MM.1S (cell line): ENCODE measurements at regions not wholly inside any gene's neighbourhood (a gene's known extent, or its start where the extent isn't known, plus 50 kb on each side); places are given as distances from the start of the nearest gene placed in this dataset.

Experiments
- EZH2 ChIP-seq: fragments of 300-600 bp; sonication (generic); optimal IDR thresholded peaks from 2 replicates; pipeline ENCODE3; 2017; ENCODE audit warnings: low read depth, mild to moderate bottlenecking, antibody characterized with exemption, low read length, mixed read lengths
- TF ChIP-seq, protein P1 (sequence below): fragments of 300-600 bp; sonication (generic); IDR thresholded peaks from 2 replicates; pipeline ENCODE4 v1.5.1; 2016; ENCODE audit warnings: antibody characterized with exemption, low read length, mixed read lengths

DNA sequence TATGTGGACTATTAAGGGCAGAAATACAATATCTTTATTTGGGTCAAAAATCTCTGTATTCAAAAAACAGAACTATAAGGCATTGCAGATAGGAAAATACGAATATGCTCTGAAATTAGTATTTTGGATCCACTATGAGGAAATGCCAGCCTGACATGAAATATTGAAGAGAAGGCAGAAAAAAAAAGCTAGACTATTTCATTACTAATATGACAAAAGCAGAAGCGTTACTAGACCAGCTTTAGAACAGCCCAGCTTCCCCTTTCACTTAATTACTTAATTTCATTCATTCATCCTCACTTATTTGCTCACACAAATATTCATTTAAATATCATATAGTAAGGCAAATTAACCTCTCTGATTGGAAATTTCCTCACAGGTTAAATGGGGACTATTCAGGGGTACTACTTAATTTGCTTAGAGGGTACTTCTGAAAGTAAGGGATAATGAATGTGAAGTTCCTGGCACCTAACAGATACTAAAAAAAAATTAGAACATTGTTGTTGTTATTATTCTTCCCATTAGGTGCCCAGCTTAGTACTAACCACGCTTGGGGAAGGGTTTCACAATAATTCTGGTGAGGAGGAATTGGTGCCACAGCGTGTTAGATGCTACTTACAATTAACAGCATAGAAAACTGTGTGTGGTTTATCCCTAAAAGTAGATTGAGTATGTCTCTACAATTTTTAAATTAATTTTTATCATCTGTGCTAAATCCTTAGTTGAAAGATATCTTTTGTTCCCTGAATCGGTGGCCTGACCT is 71.1 kb upstream of the CTLA4 start:
- TF ChIP-seq, protein P1, sequence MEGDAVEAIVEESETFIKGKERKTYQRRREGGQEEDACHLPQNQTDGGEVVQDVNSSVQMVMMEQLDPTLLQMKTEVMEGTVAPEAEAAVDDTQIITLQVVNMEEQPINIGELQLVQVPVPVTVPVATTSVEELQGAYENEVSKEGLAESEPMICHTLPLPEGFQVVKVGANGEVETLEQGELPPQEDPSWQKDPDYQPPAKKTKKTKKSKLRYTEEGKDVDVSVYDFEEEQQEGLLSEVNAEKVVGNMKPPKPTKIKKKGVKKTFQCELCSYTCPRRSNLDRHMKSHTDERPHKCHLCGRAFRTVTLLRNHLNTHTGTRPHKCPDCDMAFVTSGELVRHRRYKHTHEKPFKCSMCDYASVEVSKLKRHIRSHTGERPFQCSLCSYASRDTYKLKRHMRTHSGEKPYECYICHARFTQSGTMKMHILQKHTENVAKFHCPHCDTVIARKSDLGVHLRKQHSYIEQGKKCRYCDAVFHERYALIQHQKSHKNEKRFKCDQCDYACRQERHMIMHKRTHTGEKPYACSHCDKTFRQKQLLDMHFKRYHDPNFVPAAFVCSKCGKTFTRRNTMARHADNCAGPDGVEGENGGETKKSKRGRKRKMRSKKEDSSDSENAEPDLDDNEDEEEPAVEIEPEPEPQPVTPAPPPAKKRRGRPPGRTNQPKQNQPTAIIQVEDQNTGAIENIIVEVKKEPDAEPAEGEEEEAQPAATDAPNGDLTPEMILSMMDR: no peak
- TF ChIP-seq EZH2: no peak
